ENCODE measurements at regions not wholly inside any gene's neighbourhood (a gene's known extent, or its start where the extent isn't known, plus 50 kb on each side); places are given as distances from the start of the nearest gene placed in this dataset.
"Not testable (repeated sequence)": the region's sequence is repeated elsewhere in the genome, so short reads cannot be mapped to it uniquely, and the experiment has no call there.

DNA sequence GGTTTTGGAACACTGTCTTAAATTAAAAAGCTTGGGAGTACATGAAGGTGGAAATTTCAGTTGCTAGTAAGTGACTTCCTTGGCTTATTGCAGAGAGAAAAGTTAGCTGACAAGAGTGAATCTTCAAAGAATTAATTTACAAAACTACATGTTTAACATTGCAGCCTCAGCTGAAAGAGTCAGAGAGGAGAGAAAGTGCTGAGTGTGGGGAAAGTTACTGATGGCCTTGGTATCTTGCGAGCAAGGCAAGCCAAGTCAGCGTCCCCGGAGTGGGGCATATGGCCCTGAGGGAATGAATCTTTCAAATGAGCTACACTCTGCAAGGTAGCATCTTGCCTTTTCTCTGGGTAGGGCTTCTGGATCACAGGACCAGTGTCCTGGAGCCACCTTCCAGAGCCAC lies 131.3 kb downstream of the LPIN1 start:
- Histone ChIP-seq H3K4me3 (no peak overlapping the region), H3K36me3 (no peaks in the 10 kb centered on the region), H3K27me3 (no peaks in the 10 kb centered on the region), H3K9me3 (no peaks in the 10 kb centered on the region), H3K4me1 (peaks cover 0 to 10% (median 0%) of the 10 kb centered on the region in 12 donors), H3K27ac (no peak overlapping the region)
- TF ChIP-seq CTCF (IDR thresholded peaks at IDR 0.05): no peak
- TF ChIP-seq POLR2A (IDR thresholded peaks at IDR 0.05): no peak
- ATAC-seq: no peak
- WGBS, 4 donors: 91 to 97% (median 95%) methylated on average over 3 of the region's 3 CpGs
- DNase-seq: no peak
- intact Hi-C loops (cut with DNase I): no loop called here

DNA sequence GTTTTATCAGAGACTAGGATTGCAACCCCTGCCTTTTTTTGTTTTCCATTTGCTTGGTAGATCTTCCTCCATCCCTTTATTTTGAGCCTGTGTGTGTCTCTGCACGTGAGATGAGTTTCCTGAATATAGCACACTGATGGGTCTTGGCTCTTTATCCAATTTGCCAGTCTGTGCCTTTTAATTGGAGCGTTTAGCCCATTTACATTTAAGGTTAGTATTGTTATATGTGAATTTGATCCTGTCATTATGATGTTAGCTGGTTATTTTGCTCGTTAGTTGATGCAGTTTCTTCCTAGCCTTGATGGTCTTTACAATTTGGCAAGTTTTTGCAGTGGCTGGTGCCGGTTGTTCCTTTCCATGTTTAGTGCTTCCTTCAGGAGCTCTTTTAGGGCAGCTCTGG lies 138.8 kb downstream of the LPIN1 start:
- ATAC-seq; H3K4me1 ChIP-seq; DNase-seq; H3K27ac ChIP-seq; H3K27me3 ChIP-seq; H3K4me3 ChIP-seq; H3K36me3 ChIP-seq; intact Hi-C loops (cut with DNase I): not testable (repeated sequence)
- 74 to 93% (median 87%) methylated on average over 4 of the region's 4 CpGs for WGBS, 4 donors
- H3K9me3 ChIP-seq: peaks cover 0 to 28% (median 16%) of the 10 kb centered on the region in 12 donors

DNA sequence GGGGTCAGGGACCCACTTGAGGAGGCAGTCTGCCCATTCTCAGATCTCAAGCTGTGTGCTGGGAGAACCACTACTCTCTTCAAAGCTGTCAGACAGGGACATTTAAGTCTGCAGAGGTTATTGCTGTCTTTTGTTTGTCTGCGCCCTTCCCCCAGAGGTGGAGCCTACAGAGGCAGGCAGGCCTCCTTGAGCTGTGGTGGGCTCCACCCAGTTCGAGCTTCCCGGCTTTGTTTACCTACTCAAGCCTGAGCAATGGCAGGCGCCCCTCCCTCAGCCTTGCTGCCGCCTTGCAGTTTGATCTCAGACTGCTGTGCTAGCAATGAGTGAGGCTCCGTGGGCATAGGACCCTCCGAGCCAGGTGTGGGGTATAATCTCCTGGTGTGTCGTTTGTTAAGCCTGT lies 140.5 kb downstream of the LPIN1 start:
- H3K27ac ChIP-seq; H3K4me1 ChIP-seq; ATAC-seq; H3K36me3 ChIP-seq; intact Hi-C loops (cut with DNase I); H3K4me3 ChIP-seq; DNase-seq; H3K27me3 ChIP-seq: not testable (repeated sequence)
- H3K9me3 ChIP-seq: peaks cover 0 to 34% (median 18%) of the 10 kb centered on the region in 12 donors
- 86 to 94% (median 89%) methylated on average over 8 of the region's 8 CpGs for WGBS, 4 donors

DNA sequence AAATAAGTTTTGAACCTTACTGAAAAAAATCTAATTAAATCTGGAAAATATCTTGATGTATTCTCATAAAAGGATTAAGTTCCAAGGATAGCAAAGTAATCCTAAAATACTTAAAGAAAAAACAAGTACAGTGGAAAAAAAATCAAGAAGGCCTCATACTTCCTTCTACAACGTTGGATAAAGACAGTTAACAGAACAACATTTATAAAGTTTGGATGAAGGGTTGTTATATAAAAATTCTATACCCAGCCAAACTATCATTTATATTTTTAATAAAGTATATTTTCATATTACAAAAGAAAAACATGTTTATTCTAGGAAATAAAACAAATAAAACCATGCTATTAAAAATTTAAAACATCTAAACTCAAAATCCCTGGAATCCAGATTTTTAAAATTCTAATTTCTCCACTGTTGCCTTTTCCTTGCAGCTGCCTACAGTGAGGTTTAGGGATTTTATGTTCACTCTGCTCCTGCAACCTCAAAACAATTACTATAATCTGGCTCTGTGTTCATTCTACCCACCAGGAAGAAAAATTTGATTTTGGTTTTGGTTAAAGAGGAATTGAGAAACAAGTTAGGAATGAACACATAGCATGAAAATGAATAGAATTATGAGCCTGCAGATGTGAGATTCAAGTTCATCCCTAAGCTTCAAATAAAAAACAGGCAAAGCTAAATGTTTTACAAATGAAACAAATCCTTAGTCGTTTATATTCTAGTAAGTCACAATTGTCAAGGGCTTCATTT lies 142.8 kb downstream of the LPIN1 start:
- ATAC-seq (no peak), DNase-seq (no peak)
- TF ChIP-seq POLR2A (IDR thresholded peaks at IDR 0.05) (no peak), CTCF (IDR thresholded peaks at IDR 0.05) (no peak)
- 69 to 75% (median 71%) methylated on average over 2 of the region's 2 CpGs for WGBS, 4 donors
- Histone ChIP-seq H3K4me1 (no peaks in the 10 kb centered on the region), H3K27me3 (no peaks in the 10 kb centered on the region), H3K4me3 (no peak overlapping the region), H3K36me3 (no peaks in the 10 kb centered on the region), H3K27ac (no peak overlapping the region), H3K9me3 (peaks cover 0 to 34% (median 18%) of the 10 kb centered on the region in 12 donors)
- intact Hi-C loops (cut with DNase I): no loop called here

- Histone ChIP-seq H3K4me3 (no peak overlapping the region), H3K4me1 (no peaks in the 10 kb centered on the region), H3K27ac (no peak overlapping the region), H3K36me3 (no peaks in the 10 kb centered on the region), H3K27me3 (no peaks in the 10 kb centered on the region), H3K9me3 (peaks cover 0 to 34% (median 18%) of the 10 kb centered on the region in 12 donors)
- WGBS, 4 donors: 89 to 98% (median 91%) methylated on average over 1 of the region's 1 CpG
- TF ChIP-seq POLR2A (IDR thresholded peaks at IDR 0.05) (no peak), CTCF (IDR thresholded peaks at IDR 0.05) (no peak)
- ATAC-seq (no peak), DNase-seq (no peak)
- intact Hi-C loops (cut with DNase I): no loop called here
Measured at GRCh38 chr2:11889854-11890253, 143.4 kb downstream of the LPIN1 start.
